Naive thymus-derived CD8-positive, alpha-beta T cell (primary cell): ENCODE measurements at regions not wholly inside any gene's neighbourhood (a gene's known extent, or its start where the extent isn't known, plus 50 kb on each side); places are given as distances from the start of the nearest gene placed in this dataset.
"Not testable (repeated sequence)": the region's sequence is repeated elsewhere in the genome, so short reads cannot be mapped to it uniquely, and the experiment has no call there.

Experiments used
- ATAC-seq, 2 donors: fragments of 150-1000 bp; cut with Tn5 transposase in 1 of 2; sonication (Bioruptor Pico), chemical (Tn5 transposase) in 1 of 2; 1 replicate in 1 of 2; 2 replicates in 1 of 2; pipeline ENCODE4 v1.10.0; 2021; ENCODE audit warnings: mild to moderate bottlenecking in 2 of 2, moderate library complexity in 2 of 2
- POLR2A ChIA-PET: fragments of 350-600 bp; sonication (Branson Sonifier 250); formaldehyde crosslinking; loops from one replicate; lab custom pipeline; 2021; ENCODE audit warnings: antibody characterized with exemption; lab: Charles Lee
- DNase-seq, 10 donors: peaks; one replicate each; pipeline versions ENCODE4 v3.0.0 to v3.0.0-alpha.2; 2020 to 2022
- H3K27ac Mint-ChIP-seq, 10 donors: one replicate each; pipeline ENCODE4 v1.8.0; 2020 to 2022; ENCODE audit warnings: mild to moderate bottlenecking in 10 of 10, mixed read lengths in 10 of 10, moderate library complexity in 4 of 10, inconsistent platforms in 1 of 10
- H3K27me3 Mint-ChIP-seq, 5 donors: one replicate each; pipeline ENCODE4 v1.8.0; 2021 to 2022; ENCODE audit warnings: mixed read lengths in 5 of 5
- H3K36me3 Mint-ChIP-seq, 3 donors: one replicate each; pipeline ENCODE4 v1.8.0; 2020 to 2022; ENCODE audit warnings: mixed read lengths in 3 of 3, mild to moderate bottlenecking in 2 of 3, inconsistent platforms in 1 of 3
- H3K4me1 Mint-ChIP-seq, 4 donors: one replicate each; pipeline ENCODE4 v1.8.0; 2021 to 2022; ENCODE audit warnings: mixed read lengths in 4 of 4
- H3K4me3 Mint-ChIP-seq, 10 donors: one replicate each; pipeline ENCODE4 v1.8.0; 2020 to 2022; ENCODE audit warnings: mild to moderate bottlenecking in 10 of 10, mixed read lengths in 10 of 10, moderate library complexity in 6 of 10, inconsistent platforms in 1 of 10
- H3K9me3 Mint-ChIP-seq, 9 donors: one replicate each; pipeline ENCODE4 v1.8.0; 2020 to 2022; ENCODE audit warnings: mixed read lengths in 9 of 9, mild to moderate bottlenecking in 3 of 9, inconsistent platforms in 1 of 9, moderate library complexity in 1 of 9

- ATAC-seq, result no peak
- Mint-ChIP-seq H3K27ac (no peak overlapping the region), H3K4me1 (no peaks in the 10 kb centered on the region), H3K9me3 (peaks cover 0 to 18% (median 7%) of the 10 kb centered on the region in 9 donors), H3K27me3 (no peaks in the 10 kb centered on the region), H3K4me3 (no peak overlapping the region), H3K36me3 (no peaks in the 10 kb centered on the region)
- POLR2A ChIA-PET, result no interaction called here
- DNase-seq, result no peak
Observed at GRCh38 chr10:107952649-107953556, 788.4 kb upstream of the SORCS1 start.

DNA sequence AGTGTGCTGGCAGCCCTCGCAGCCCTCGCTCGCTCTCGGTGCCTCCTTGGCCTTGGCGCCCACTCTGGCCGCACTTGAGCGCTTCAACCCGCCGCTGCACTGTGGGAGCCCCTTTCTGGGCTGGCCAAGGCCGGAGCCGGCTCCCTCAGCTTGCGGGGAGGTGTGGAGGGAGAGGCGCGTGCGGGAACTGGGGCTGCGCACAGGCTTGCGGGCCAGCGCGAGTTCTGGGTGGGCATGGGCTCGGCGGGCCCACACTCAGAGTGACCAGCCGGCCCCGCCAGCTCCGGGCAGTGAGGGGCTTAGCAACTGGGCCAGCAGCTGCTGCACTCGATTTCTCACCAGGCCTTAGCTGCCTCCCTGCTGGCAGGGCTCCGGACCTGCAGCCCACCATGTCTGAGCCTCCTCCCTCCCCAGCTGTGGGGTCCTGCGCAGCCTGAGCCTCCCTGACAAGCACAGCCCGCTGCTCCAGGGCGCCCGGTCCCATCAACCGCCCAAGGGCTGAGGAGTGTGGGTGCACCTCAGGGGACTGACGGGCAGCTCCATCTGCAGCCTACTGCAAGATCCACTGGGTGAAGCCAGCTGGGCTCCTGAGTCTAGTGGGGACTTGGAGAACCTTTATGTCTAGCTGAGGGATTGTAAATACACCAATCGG lies 786.0 kb upstream of the SORCS1 start:
- H3K27me3 Mint-ChIP-seq, H3K27ac Mint-ChIP-seq, ATAC-seq, H3K4me3 Mint-ChIP-seq, H3K4me1 Mint-ChIP-seq, H3K36me3 Mint-ChIP-seq, POLR2A ChIA-PET: not testable (repeated sequence)
- DNase-seq, result peak in 1 of 10 donors; percentile 2
- H3K9me3 Mint-ChIP-seq, result peaks cover 0 to 18% (median 10%) of the 10 kb centered on the region in 9 donors

- POLR2A ChIA-PET, result no interaction called here
- DNase-seq (no peak), ATAC-seq (no peak)
- Mint-ChIP-seq H3K27ac (no peak overlapping the region), H3K27me3 (no peaks in the 10 kb centered on the region), H3K4me1 (no peaks in the 10 kb centered on the region), H3K36me3 (peaks cover 0 to under 1% (median 0%) of the 10 kb centered on the region in 3 donors), H3K9me3 (peaks cover 0 to 35% (median 12%) of the 10 kb centered on the region in 9 donors), H3K4me3 (no peak overlapping the region)
Observed at GRCh38 chr10:107942826-107943225, 778.3 kb upstream of the SORCS1 start.

- Mint-ChIP-seq H3K27ac (no peak overlapping the region), H3K9me3 (peaks cover 0 to 13% (median 3%) of the 10 kb centered on the region in 9 donors), H3K4me3 (no peak overlapping the region), H3K4me1 (no peaks in the 10 kb centered on the region), H3K27me3 (no peaks in the 10 kb centered on the region), H3K36me3 (peaks cover 0 to 5% (median 0%) of the 10 kb centered on the region in 3 donors)
- no peak for ATAC-seq
- POLR2A ChIA-PET, result no interaction called here
- DNase-seq, result no peak
Observed at GRCh38 chr10:107933076-107933475, 768.6 kb upstream of the SORCS1 start.

GRCh38 chr10:107931808-107932207 lies 767.3 kb upstream of the SORCS1 start:
- DNase-seq (no peak), ATAC-seq (no peak)
- Mint-ChIP-seq H3K4me3 (no peak overlapping the region), H3K27ac (no peak overlapping the region), H3K9me3 (peaks cover 0 to 8% (median 5%) of the 10 kb centered on the region in 9 donors), H3K36me3 (no peaks in the 10 kb centered on the region), H3K4me1 (no peaks in the 10 kb centered on the region), H3K27me3 (no peaks in the 10 kb centered on the region)
- POLR2A ChIA-PET, result no interaction called here

DNA sequence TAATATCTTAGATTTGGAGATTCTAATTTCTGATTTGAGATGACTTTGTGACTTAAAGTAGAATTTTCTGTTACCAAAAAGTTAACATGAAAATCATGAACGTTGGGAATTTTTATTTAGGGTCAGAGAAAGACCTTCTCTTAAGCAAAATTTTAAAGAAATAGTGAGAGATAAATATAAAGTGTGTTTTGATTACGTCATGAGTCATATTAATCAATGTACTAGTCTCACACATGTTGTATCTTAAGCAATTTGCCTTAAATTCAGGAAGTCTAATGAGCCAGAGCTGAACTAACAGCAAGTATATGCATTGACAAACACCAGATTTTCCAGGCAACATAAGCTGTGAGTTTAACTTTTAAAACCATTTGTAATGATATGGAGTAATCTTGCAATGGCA lies 765.5 kb upstream of the SORCS1 start:
- Mint-ChIP-seq H3K27ac (no peak overlapping the region), H3K36me3 (no peaks in the 10 kb centered on the region), H3K4me1 (no peaks in the 10 kb centered on the region), H3K4me3 (no peak overlapping the region), H3K9me3 (peaks cover 0 to 8% (median 4%) of the 10 kb centered on the region in 9 donors), H3K27me3 (no peaks in the 10 kb centered on the region)
- ATAC-seq, result no peak
- POLR2A ChIA-PET, result no interaction called here
- no peak for DNase-seq

DNA sequence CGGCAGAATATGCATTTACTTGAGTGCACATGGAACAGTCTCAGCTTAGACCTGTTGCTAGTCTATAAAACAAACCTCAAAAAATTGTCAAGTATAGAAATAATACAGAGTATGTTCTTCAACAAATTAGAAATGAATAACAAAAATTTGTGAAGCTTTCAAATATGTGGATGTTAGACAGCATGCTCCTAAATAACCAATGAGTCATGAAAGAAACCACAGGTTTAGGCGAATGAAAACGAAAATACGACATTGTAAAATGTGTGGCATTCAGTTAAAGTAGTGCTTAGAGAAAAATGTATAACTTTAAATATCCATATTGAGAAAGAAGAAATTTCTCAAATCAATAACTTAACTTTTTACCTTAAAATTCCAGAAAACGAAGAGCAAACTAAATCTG lies 760.0 kb upstream of the SORCS1 start:
- H3K27ac Mint-ChIP-seq, result no peak overlapping the region
- H3K9me3 Mint-ChIP-seq, result peaks cover 0 to 32% (median 10%) of the 10 kb centered on the region in 9 donors
- H3K4me1 Mint-ChIP-seq, result no peaks in the 10 kb centered on the region
- ATAC-seq, result no peak
- no peaks in the 10 kb centered on the region for H3K36me3 Mint-ChIP-seq
- no peaks in the 10 kb centered on the region for H3K27me3 Mint-ChIP-seq
- no peak overlapping the region for H3K4me3 Mint-ChIP-seq
- DNase-seq, result no peak
- POLR2A ChIA-PET, result no interaction called here

GRCh38 chr10:107919626-107920235 lies 755.2 kb upstream of the SORCS1 start:
- H3K27ac Mint-ChIP-seq, result no peak overlapping the region
- DNase-seq (no peak), ATAC-seq (no peak)
- H3K4me1 Mint-ChIP-seq, result no peaks in the 10 kb centered on the region
- peaks cover 9 to 43% (median 21%) of the 10 kb centered on the region in 9 donors for H3K9me3 Mint-ChIP-seq
- H3K4me3 Mint-ChIP-seq, result no peak overlapping the region
- POLR2A ChIA-PET, result no interaction called here
- peaks cover 5 to 12% (median 10%) of the 10 kb centered on the region in 5 donors for H3K27me3 Mint-ChIP-seq
- no peaks in the 10 kb centered on the region for H3K36me3 Mint-ChIP-seq

- Mint-ChIP-seq H3K4me3 (no peak overlapping the region), H3K27ac (no peak overlapping the region), H3K36me3 (no peaks in the 10 kb centered on the region), H3K27me3 (peaks cover 7 to 23% (median 20%) of the 10 kb centered on the region in 5 donors), H3K9me3 (peaks cover 9 to 35% (median 21%) of the 10 kb centered on the region in 9 donors), H3K4me1 (no peaks in the 10 kb centered on the region)
- POLR2A ChIA-PET, result no interaction called here
- DNase-seq, result no peak
- ATAC-seq, result no peak
Observed at GRCh38 chr10:107918171-107918570, 753.7 kb upstream of the SORCS1 start.

DNA sequence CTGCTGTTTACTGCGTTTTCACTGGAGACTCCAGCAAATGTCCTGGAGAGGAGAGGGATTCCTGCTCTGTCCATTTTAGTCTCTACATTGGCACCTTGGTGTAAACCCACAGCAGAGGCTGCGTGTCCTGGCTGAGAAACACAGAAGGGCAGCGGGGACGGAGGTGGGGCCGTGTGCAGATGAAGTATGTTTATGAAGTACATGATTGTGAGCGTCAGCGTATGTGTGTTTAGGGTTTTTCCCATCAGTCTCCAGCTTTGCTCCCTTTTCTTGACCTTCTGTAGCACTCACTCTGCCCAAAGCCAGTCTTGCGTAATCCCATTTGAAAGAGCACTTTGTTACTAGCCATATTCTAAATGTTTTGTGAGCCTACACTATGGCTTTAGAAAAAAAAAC lies 750.7 kb upstream of the SORCS1 start:
- peaks cover 9 to 26% (median 16%) of the 10 kb centered on the region in 9 donors for H3K9me3 Mint-ChIP-seq
- ATAC-seq, result no peak
- no peaks in the 10 kb centered on the region for H3K36me3 Mint-ChIP-seq
- no peak for DNase-seq
- H3K4me3 Mint-ChIP-seq, result no peak overlapping the region
- H3K27me3 Mint-ChIP-seq, result peaks cover 7 to 23% (median 20%) of the 10 kb centered on the region in 5 donors
- no peaks in the 10 kb centered on the region for H3K4me1 Mint-ChIP-seq
- POLR2A ChIA-PET, result no interaction called here
- H3K27ac Mint-ChIP-seq, result no peak overlapping the region

DNA sequence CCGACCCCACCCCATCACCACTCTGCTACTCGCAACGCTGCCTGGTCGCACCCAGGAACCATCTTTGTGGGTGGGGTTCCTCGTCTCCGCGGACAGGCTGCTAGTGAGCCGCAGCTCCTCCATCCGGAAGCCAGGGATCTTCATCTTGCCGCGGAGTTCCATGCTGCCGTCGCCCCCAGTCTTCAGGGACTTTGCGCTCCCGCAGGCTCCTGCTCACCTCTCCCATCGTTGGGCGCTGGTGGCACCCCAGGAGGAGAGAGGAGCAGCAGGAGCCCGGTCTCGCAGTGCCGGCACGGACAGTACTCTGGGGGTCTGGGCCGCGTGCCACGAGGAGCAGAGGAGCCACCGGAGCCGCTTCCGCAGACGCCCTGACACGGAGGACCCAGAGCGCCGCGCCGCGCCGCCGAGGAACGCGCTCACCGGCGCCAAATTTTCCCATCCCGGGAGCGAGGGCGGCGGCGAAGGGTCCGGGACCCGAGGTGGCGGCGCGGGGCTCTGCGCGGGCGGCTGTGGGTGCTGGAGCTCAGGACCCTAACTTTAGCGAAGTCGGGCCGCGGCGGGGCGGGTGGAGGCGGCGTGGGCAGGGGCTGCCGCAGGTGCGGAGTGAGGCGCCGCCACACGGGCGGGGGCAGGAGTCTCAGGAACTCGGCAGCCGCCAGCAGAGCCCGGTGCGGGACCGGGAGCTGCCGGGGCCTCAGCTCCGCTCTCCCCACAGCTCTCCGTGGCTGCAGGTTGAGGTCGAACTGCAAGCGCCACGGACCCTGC lies 750.1 kb upstream of the SORCS1 start:
- Mint-ChIP-seq H3K36me3 (no peaks in the 10 kb centered on the region), H3K4me3 (no peak overlapping the region), H3K27me3 (peaks cover 7 to 23% (median 20%) of the 10 kb centered on the region in 5 donors), H3K27ac (no peak overlapping the region), H3K4me1 (no peaks in the 10 kb centered on the region), H3K9me3 (peaks cover 9 to 20% (median 15%) of the 10 kb centered on the region in 9 donors)
- no peak for ATAC-seq
- DNase-seq, result no peak
- POLR2A ChIA-PET, result no interaction called here
